ENCODE measurements at regions not wholly inside any gene's neighbourhood (a gene's known extent, or its start where the extent isn't known, plus 50 kb on each side); places are given as distances from the start of the nearest gene placed in this dataset.

DNA sequence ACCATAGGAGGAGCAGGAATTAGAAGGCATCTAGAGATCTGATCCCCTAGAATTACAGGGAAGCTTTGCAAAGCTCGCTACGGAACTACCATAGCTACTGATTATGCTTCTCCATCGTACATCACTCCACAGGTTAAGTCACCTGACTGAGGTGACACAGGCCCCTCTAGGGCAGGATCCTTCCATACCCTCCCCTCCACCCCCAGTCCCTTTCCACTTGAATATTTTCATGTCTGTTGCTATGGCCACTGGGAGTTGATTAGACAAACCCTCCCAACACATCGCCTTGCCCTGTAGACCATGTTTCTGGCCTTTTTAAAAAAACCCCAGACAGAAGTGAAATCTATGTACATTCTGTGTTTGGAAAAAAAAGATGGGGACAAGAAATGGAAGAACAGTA is 287.1 kb downstream of the SOX9 start:
- H3K4me1 ChIP-seq (ENCODE audit: insufficient read depth, low read length) = no peaks in the 10 kb centered on the region
- peaks cover 1 to 4% of the 10 kb centered on the region in 2 donors for H3K27me3 Mint-ChIP-seq
- H3K27ac ChIP-seq (ENCODE audit: low read depth, low read length) = no peak overlapping the region
- CTCF ChIA-PET (ENCODE audit: partially characterized antibody) = no interaction called here
- no peak overlapping the region for H3K4me3 Mint-ChIP-seq
- no peaks in the 10 kb centered on the region for H3K36me3 Mint-ChIP-seq
- no peaks in the 10 kb centered on the region for H3K9me3 ChIP-seq (ENCODE audit: control insufficient read depth in 1 of 2, low read length in 2 of 2)
- peaks cover 0 to 8% (median 0%) of the 10 kb centered on the region in 8 donors for H3K9me3 Mint-ChIP-seq
- H3K4me3 ChIP-seq (ENCODE audit: low read length in 2 of 2) = no peak overlapping the region
- POLR2A ChIA-PET (ENCODE audit: partially characterized antibody) = no interaction called here
- no peak for DNase-seq
- H3K27ac Mint-ChIP-seq = no peak overlapping the region
- peaks cover 0 to 2% (median 0%) of the 10 kb centered on the region in 4 donors for H3K4me1 Mint-ChIP-seq
- no peaks in the 10 kb centered on the region for H3K36me3 ChIP-seq (ENCODE audit: insufficient read depth, low read length)
- intact Hi-C loops (cut with micrococcal nuclease) = no loop called here
- no peaks in the 10 kb centered on the region for H3K27me3 ChIP-seq (ENCODE audit: insufficient read depth, low read length)

DNA sequence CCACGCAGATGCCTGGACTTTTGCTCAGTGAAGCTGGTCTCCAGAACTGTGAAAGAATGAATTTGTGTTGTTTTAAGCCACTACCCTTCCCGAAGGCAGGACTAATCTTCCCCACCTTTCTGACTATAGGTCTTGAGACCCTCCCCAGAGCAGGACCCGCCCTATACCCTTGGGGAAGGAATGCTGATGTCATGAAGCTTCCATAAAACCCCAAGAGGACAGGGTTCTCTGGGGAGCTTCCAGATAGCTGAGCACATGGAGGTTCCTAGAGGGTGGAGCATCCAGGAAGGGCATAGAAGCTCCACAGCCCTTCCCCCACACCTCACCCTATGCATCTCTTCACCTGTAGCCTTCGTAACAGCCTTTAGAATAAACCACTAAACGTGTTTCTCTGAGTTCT is 287.8 kb downstream of the SOX9 start:
- no peak overlapping the region for H3K4me3 ChIP-seq (ENCODE audit: low read length in 2 of 2)
- ChIA-PET POLR2A (ENCODE audit: partially characterized antibody) (no interaction called here), CTCF (ENCODE audit: partially characterized antibody) (no interaction called here)
- intact Hi-C loops (cut with micrococcal nuclease) = no loop called here
- no peak overlapping the region for H3K27ac ChIP-seq (ENCODE audit: low read depth, low read length)
- no peaks in the 10 kb centered on the region for H3K36me3 ChIP-seq (ENCODE audit: insufficient read depth, low read length)
- Mint-ChIP-seq H3K27ac (no peak overlapping the region), H3K36me3 (no peaks in the 10 kb centered on the region), H3K4me3 (no peak overlapping the region), H3K9me3 (peaks cover 0 to 7% (median 0%) of the 10 kb centered on the region in 8 donors), H3K27me3 (peaks cover 1 to 4% of the 10 kb centered on the region in 2 donors), H3K4me1 (peaks cover 0 to 2% (median 0%) of the 10 kb centered on the region in 4 donors)
- DNase-seq = no peak
- H3K4me1 ChIP-seq (ENCODE audit: insufficient read depth, low read length) = no peaks in the 10 kb centered on the region
- no peaks in the 10 kb centered on the region for H3K9me3 ChIP-seq (ENCODE audit: control insufficient read depth in 1 of 2, low read length in 2 of 2)
- no peaks in the 10 kb centered on the region for H3K27me3 ChIP-seq (ENCODE audit: insufficient read depth, low read length)

DNA sequence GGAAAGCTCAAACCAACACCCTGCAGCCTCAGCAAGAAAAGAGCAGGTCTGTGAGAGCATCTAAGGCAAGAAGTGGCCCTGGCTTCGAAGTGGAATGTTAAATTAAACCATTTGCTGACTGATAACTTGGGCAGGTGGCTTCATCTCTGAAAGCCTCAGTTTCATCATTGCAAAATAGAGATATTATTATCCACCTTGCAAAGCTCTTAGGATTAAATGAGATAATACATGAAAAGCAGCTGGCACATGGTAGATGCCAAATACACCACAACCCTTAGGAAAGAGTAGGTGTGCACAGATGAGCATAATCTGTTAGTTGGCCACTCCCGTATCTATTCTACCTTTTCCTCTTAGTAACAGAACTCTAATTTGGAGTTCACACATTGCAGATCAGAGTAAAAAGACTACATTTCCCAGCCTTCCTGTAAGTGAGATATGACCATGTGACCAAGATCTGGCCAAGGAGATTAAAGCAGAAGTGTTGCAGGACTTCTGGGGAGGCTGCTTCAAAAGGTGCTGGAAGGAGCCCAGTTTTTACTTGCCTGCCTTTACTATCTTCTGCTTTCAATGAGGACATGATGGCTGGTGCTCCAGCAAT is 288.7 kb downstream of the SOX9 start:
- H3K27ac ChIP-seq (ENCODE audit: low read depth, low read length) = no peak overlapping the region
- Mint-ChIP-seq H3K36me3 (no peaks in the 10 kb centered on the region), H3K27ac (no peak overlapping the region), H3K4me3 (no peak overlapping the region), H3K9me3 (peaks cover 0 to 5% (median 0%) of the 10 kb centered on the region in 8 donors), H3K27me3 (peaks cover 0 to 1% of the 10 kb centered on the region in 2 donors), H3K4me1 (peaks cover 0 to 2% (median 0%) of the 10 kb centered on the region in 4 donors)
- H3K4me3 ChIP-seq (ENCODE audit: low read length in 2 of 2) = no peak overlapping the region
- ChIA-PET CTCF (ENCODE audit: partially characterized antibody) (no interaction called here), POLR2A (ENCODE audit: partially characterized antibody) (no interaction called here)
- H3K4me1 ChIP-seq (ENCODE audit: insufficient read depth, low read length) = no peaks in the 10 kb centered on the region
- no peak for DNase-seq
- intact Hi-C loops (cut with micrococcal nuclease) = no loop called here
- no peaks in the 10 kb centered on the region for H3K36me3 ChIP-seq (ENCODE audit: insufficient read depth, low read length)
- H3K27me3 ChIP-seq (ENCODE audit: insufficient read depth, low read length) = no peaks in the 10 kb centered on the region
- no peaks in the 10 kb centered on the region for H3K9me3 ChIP-seq (ENCODE audit: control insufficient read depth in 1 of 2, low read length in 2 of 2)

DNA sequence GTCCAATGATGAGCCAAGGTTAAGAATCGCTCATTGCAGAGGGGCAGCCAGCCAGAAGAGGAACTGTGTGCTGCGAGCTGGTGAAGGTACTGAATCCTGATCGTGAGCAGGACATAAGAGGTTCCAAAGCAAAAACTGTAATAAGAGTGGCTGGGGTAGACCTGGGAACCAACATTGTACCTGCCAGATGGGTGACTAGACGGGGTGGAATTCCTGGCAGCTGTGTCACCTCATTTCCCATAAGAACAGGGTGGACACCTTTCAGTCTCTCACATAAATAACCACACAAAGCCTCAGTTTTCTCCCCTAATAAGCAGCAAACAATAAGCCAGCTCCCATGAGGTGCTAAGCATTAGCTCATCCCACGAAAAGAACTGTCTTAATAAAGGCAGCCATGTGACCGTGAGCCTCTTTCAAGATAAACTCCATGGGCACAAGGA is 290.3 kb downstream of the SOX9 start:
- no peak overlapping the region for H3K4me3 Mint-ChIP-seq
- no peak overlapping the region for H3K27ac Mint-ChIP-seq
- Histone ChIP-seq H3K27ac (ENCODE audit: low read depth, low read length) (no peak overlapping the region), H3K27me3 (ENCODE audit: insufficient read depth, low read length) (no peaks in the 10 kb centered on the region), H3K9me3 (ENCODE audit: control insufficient read depth in 1 of 2, low read length in 2 of 2) (no peaks in the 10 kb centered on the region), H3K36me3 (ENCODE audit: insufficient read depth, low read length) (no peaks in the 10 kb centered on the region), H3K4me3 (ENCODE audit: low read length in 2 of 2) (no peak overlapping the region), H3K4me1 (ENCODE audit: insufficient read depth, low read length) (no peaks in the 10 kb centered on the region)
- no peaks in the 10 kb centered on the region for H3K36me3 Mint-ChIP-seq
- H3K27me3 Mint-ChIP-seq = peaks cover 0 to 3% of the 10 kb centered on the region in 2 donors
- peaks cover 0 to 7% (median 0%) of the 10 kb centered on the region in 8 donors for H3K9me3 Mint-ChIP-seq
- POLR2A ChIA-PET (ENCODE audit: partially characterized antibody) = no interaction called here
- CTCF ChIA-PET (ENCODE audit: partially characterized antibody) = no interaction called here
- H3K4me1 Mint-ChIP-seq = peaks cover 0 to 2% (median 0%) of the 10 kb centered on the region in 4 donors
- no peak for DNase-seq
- intact Hi-C loops (cut with micrococcal nuclease) = no loop called here

DNA sequence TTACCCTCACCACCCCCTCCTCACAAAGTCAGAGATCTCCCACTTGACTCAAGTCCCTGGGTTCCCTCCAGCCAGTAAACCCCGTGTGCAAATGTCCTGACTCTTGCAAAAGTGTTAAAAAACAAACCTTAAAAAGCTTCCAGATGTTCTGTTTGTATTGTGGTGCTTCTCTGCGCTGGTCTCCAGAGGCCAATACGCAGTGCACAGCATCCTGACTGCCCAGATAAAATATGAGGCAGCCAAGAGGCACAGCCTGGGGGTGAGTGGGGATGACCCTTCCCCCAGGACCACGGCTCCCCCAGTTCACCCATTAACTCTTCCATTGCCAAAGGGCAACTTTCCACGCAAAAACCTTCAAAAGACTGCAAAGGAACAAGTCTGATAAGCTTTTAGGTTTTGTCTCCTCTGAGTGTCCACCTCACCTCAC is 291.8 kb downstream of the SOX9 start:
- intact Hi-C loops (cut with micrococcal nuclease) = no loop called here
- Histone ChIP-seq H3K4me3 (ENCODE audit: low read length in 2 of 2) (no peak overlapping the region), H3K27me3 (ENCODE audit: insufficient read depth, low read length) (no peaks in the 10 kb centered on the region), H3K4me1 (ENCODE audit: insufficient read depth, low read length) (no peaks in the 10 kb centered on the region), H3K36me3 (ENCODE audit: insufficient read depth, low read length) (no peaks in the 10 kb centered on the region), H3K27ac (ENCODE audit: low read depth, low read length) (no peak overlapping the region), H3K9me3 (ENCODE audit: control insufficient read depth in 1 of 2, low read length in 2 of 2) (no peaks in the 10 kb centered on the region)
- DNase-seq = no peak
- ChIA-PET POLR2A (ENCODE audit: partially characterized antibody) (no interaction called here), CTCF (ENCODE audit: partially characterized antibody) (no interaction called here)
- H3K4me1 Mint-ChIP-seq = peaks cover 0 to 2% (median 0%) of the 10 kb centered on the region in 4 donors
- peaks cover 0 to 11% (median 6%) of the 10 kb centered on the region in 8 donors for H3K9me3 Mint-ChIP-seq
- peaks cover 0 to 3% of the 10 kb centered on the region in 2 donors for H3K27me3 Mint-ChIP-seq
- no peak overlapping the region for H3K4me3 Mint-ChIP-seq
- peaks cover 2 to 5% of the 10 kb centered on the region in 2 donors for H3K36me3 Mint-ChIP-seq
- H3K27ac Mint-ChIP-seq = no peak overlapping the region

DNA sequence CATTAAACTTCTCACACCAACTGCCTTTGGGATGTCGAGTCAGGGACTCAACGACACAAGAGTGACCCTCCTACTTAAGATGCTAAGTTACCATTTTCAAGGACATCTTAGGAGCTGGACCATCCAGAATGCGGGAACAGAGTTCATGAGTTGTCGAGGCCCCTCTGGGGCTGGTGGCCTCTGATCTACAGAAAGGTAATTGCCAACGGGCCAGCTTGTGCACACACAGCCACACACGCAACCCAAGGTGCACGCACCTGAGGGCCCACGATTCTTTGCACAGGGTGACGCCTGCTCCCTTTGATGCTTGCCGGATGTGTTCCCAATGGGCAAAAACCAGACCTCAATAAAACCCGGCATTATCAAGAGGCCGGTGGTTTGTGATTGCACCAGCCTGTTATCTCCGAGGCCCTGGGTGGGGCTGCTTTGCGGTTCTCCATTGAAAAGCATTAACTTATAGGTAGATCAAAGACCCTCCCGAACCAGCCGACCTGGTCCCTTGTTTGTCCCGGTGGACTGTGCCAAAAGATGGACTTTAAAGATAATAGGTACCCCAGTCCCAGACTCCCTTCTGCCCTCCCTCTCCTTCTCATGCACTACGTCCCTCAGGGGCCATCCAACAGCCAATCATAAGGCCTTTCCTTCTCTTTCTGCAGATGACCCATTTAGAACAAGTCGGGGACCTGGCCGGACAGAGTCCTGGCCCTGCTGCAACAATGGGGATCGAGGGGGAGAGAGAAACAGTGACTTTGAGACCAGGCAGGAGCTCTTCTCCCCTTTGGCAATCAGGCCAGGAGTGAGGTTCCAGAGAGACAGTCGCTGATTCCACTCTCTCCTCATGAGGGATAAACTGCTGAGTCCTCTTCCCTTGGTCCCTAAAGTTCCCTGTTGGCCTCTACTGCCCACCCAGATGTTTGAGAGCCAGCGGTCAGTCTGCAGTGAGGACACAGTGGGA is 292.5 kb downstream of the SOX9 start:
- CTCF ChIA-PET (ENCODE audit: partially characterized antibody) = no interaction called here
- Histone ChIP-seq H3K9me3 (ENCODE audit: control insufficient read depth in 1 of 2, low read length in 2 of 2) (no peaks in the 10 kb centered on the region), H3K36me3 (ENCODE audit: insufficient read depth, low read length) (no peaks in the 10 kb centered on the region), H3K4me1 (ENCODE audit: insufficient read depth, low read length) (no peaks in the 10 kb centered on the region), H3K27ac (ENCODE audit: low read depth, low read length) (no peak overlapping the region), H3K4me3 (ENCODE audit: low read length in 2 of 2) (no peak overlapping the region), H3K27me3 (ENCODE audit: insufficient read depth, low read length) (no peaks in the 10 kb centered on the region)
- DNase-seq = no peak
- H3K9me3 Mint-ChIP-seq = peaks cover 0 to 16% (median 11%) of the 10 kb centered on the region in 8 donors
- H3K4me1 Mint-ChIP-seq = peaks cover 0 to 2% (median 0%) of the 10 kb centered on the region in 4 donors
- peaks cover 0 to 4% of the 10 kb centered on the region in 2 donors for H3K27me3 Mint-ChIP-seq
- no peak overlapping the region for H3K4me3 Mint-ChIP-seq
- intact Hi-C loops (cut with micrococcal nuclease) = no loop called here
- POLR2A ChIA-PET (ENCODE audit: partially characterized antibody) = no interaction called here
- H3K36me3 Mint-ChIP-seq = peaks cover 6 to 8% of the 10 kb centered on the region in 2 donors
- H3K27ac Mint-ChIP-seq = no peak overlapping the region

DNA sequence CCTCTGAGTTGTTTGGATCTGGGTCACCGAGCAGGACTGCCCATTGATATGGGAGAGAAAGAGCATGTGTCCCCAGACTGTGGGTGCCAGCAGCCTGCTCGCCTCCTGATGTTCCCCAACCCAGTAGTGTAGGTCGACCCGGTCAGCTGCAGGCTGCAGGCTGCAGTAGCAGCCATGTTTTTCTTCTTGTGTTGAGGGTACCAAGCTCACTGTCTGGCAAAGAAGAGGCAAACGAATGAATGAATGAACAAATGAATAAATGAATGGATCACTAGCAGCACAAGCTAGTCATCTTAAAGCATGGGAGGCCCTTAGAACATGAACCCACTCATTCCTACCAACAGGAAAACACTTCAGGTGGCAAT is 293.2 kb downstream of the SOX9 start:
- ChIA-PET POLR2A (ENCODE audit: partially characterized antibody) (no interaction called here), CTCF (ENCODE audit: partially characterized antibody) (no interaction called here)
- intact Hi-C loops (cut with micrococcal nuclease) = no loop called here

More for the DNA sequence above, 293.2 kb downstream of the SOX9 start:
- H3K36me3 Mint-ChIP-seq = peaks cover 8 to 9% of the 10 kb centered on the region in 2 donors
- no peak overlapping the region for H3K27ac ChIP-seq (ENCODE audit: low read depth, low read length)
- no peak for DNase-seq
- no peak overlapping the region for H3K4me3 Mint-ChIP-seq
- H3K4me3 ChIP-seq (ENCODE audit: low read length in 2 of 2) = no peak overlapping the region
- H3K4me1 Mint-ChIP-seq = peaks cover 0 to 2% (median 0%) of the 10 kb centered on the region in 4 donors
- no peaks in the 10 kb centered on the region for H3K4me1 ChIP-seq (ENCODE audit: insufficient read depth, low read length)
- no peak overlapping the region for H3K27ac Mint-ChIP-seq
- H3K9me3 ChIP-seq (ENCODE audit: control insufficient read depth in 1 of 2, low read length in 2 of 2) = no peaks in the 10 kb centered on the region
- H3K9me3 Mint-ChIP-seq = peaks cover 2 to 22% (median 14%) of the 10 kb centered on the region in 8 donors
- no peaks in the 10 kb centered on the region for H3K27me3 ChIP-seq (ENCODE audit: insufficient read depth, low read length)
- H3K36me3 ChIP-seq (ENCODE audit: insufficient read depth, low read length) = no peaks in the 10 kb centered on the region
- H3K27me3 Mint-ChIP-seq = peaks cover 0 to 4% of the 10 kb centered on the region in 2 donors

Measured in CD4-positive, alpha-beta memory T cell (primary cell).